PFSK-1 (cell line): ENCODE measurements at regions not wholly inside any gene's neighbourhood (a gene's known extent, or its start where the extent isn't known, plus 50 kb on each side); places are given as distances from the start of the nearest gene placed in this dataset.

ENCODE experiments used
- POLR2AphosphoS5 ChIP-seq: IDR thresholded peaks from 2 replicates; pipeline ENCODE4 v1.6.1; 2012; ENCODE audit warnings: low read depth, mild to moderate bottlenecking, control low read depth, low read length, moderate library complexity
- TAF1 ChIP-seq: IDR thresholded peaks from 2 replicates; pipeline ENCODE4 v1.6.1; 2012; ENCODE audit warnings: low read length, control low read depth, borderline replicate concordance; ENCODE audit not compliant: insufficient read depth

DNA sequence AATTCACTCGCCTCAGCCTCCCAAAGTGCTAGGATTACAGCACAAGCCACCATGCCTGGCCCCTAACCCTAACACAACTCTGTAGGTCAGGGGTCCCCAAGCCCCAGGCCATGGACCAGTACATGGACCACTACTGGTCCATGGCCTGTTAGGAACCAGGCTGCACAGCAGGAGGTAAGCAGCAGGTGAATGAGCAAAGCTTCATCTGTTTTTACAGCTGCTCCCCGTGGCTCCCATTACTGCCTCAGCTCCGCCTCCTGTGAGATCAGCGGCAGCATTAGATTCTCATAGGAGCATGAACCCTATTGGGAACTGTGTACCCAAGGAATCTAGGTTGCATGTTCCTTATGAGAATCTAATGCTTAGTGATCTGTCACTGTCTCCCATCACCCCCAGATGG is 201.7 kb downstream of the NRP2 start:
- no peak for TF ChIP-seq POLR2AphosphoS5
- no peak for TF ChIP-seq TAF1
